ENCODE measurements at regions not wholly inside any gene's neighbourhood (a gene's known extent, or its start where the extent isn't known, plus 50 kb on each side); places are given as distances from the start of the nearest gene placed in this dataset.
A peak's percentile ranks its signal among the peaks of the same experiment; 100 is the strongest.

DNA sequence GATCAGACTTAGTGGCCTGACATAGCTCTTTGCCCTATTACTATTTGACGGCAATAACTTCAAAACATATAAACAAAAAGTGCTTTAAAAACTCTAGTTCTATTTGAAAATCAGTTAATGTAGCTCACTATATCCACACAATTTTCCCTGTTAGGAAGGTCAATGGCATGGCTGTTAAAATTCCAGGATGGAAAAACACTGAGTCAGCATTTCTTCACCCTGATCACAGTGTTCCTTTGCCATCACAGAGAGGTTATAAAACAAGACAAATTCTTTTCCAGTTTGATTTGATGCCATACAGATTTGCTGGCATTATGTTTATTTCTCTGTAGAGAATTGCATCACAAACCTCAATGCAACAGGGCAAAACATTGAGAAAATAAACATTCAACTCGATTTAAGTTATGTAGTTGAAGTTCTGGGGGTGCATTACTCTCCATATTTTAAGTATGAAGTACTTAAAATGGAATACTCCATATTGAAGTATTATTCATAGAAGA is 253.7 kb upstream of the HSF2 start:
- FAIRE-seq (no peak), DNase-seq (ENCODE audit: extremely low read depth in 1 of 4, low spot score in 3 of 4) (no peak), ATAC-seq (no peak)
- Histone ChIP-seq H3K4me1 (replicated peaks in 1 of 2; ENCODE audit: control insufficient read depth in 2 of 2, insufficient read depth in 2 of 2, low read length in 2 of 2) (no peaks in the 10 kb centered on the region), H3K9ac (ENCODE audit: insufficient read depth in 1 of 2, low read depth in 2 of 2, low read length in 2 of 2) (no peak overlapping the region), H3K4me3 (no peak overlapping the region), H3K27ac (ENCODE audit: extremely low read depth, low read depth, low read length) (no peak overlapping the region), H3K9me3 (replicated peaks; ENCODE audit: control insufficient read depth, insufficient read depth, low read depth, low read length) (no peaks in the 10 kb centered on the region), H2AFZ (ENCODE audit: low read depth, low read length) (no peak overlapping the region), H4K20me1 (replicated peaks; ENCODE audit: control insufficient read depth, insufficient read depth, low read length) (no peaks in the 10 kb centered on the region), H3K79me2 (ENCODE audit: control insufficient read depth, insufficient read depth, low read length) (no peaks in the 10 kb centered on the region), H3K27me3 (ENCODE audit: control insufficient read depth in 2 of 2, insufficient read depth in 2 of 2, low read length in 2 of 2) (no peaks in the 10 kb centered on the region), H3K36me3 (ENCODE audit: control insufficient read depth, insufficient read depth, low read length) (no peaks in the 10 kb centered on the region), H3K9me1 (ENCODE audit: control insufficient read depth, insufficient read depth, low read length) (no peaks in the 10 kb centered on the region), H3K4me2 (ENCODE audit: insufficient read depth, low read length) (no peak overlapping the region)
- BruUV-seq (replicated peaks), result no TSS peak
- ChIA-PET POLR2A (no interaction called here), CTCF (ENCODE audit: low intra/inter-chr PET ratio) (no interaction called here)
- in situ Hi-C loops (cut with MboI) (no loop called here), intact Hi-C loops (cut with micrococcal nuclease) (no loop called here)
- TF ChIP-seq MCM7 (IDR thresholded peaks at IDR 0.05) (no peak), CREB3L1 (IDR thresholded peaks at IDR 0.05; ENCODE audit: borderline replicate concordance, low read depth) (no peak), ZNF232 (CRISPR knock-in tag; IDR thresholded peaks at IDR 0.05) (no peak), MAFF (IDR thresholded peaks at IDR 0.05; ENCODE audit: low read length) (peak; percentile 96), FOXJ2 (tag; IDR thresholded peaks at IDR 0.05) (no peak), C11orf30 (IDR thresholded peaks at IDR 0.05; ENCODE audit: low read depth) (peak; percentile 72), ZFP30 (CRISPR knock-in tag; IDR thresholded peaks at IDR 0.05; ENCODE audit: borderline replicate concordance) (no peak), ZNF316 (IDR thresholded peaks at IDR 0.05) (peak; percentile 86), RBM39 (optimal IDR thresholded peaks at IDR 0.05; ENCODE audit: low read depth, low read length) (no peak), SIN3B (IDR thresholded peaks at IDR 0.05; ENCODE audit: low read depth) (no peak), MAFG (tag; conservative IDR thresholded peaks at IDR 0.05) (peak; percentile 82), BCOR (IDR thresholded peaks at IDR 0.05) (no peak), MAFK (IDR thresholded peaks at IDR 0.05; ENCODE audit: low read length) (peak; percentile 98)
- 5% methylated on average over 2 of the region's 2 CpGs for WGBS (ENCODE audit: insufficient coverage, low coverage, missing lambda C conversion rate)

All from K562 (cell line).